NCI-H2081 (cell line): ENCODE measurements at regions not wholly inside any gene's neighbourhood (a gene's known extent, or its start where the extent isn't known, plus 50 kb on each side); places are given as distances from the start of the nearest gene placed in this dataset.
"Not testable (repeated sequence)": the region's sequence is repeated elsewhere in the genome, so short reads cannot be mapped to it uniquely, and the experiment has no call there.

Source experiments
- DNase-seq, 2 experiments: peaks; one replicate each; lab custom pipeline; 2025; lab: John Stamatoyannopoulos, UW

GRCh38 chr2:61774351-61774750, 79.5 kb downstream of the FAM161A start:
- DNase-seq = no peak

- DNase-seq = no peak
These were observed 81.7 kb downstream of the FAM161A start for GRCh38 chr2:61771904-61772845.

- no peak for DNase-seq
These were observed 83.1 kb downstream of the FAM161A start for GRCh38 chr2:61770746-61771145.

GRCh38 chr2:61770298-61770697, 83.6 kb downstream of the FAM161A start:
- no peak for DNase-seq

GRCh38 chr2:61769093-61769675, 84.7 kb downstream of the FAM161A start:
- DNase-seq = no peak

GRCh38 chr2:61764035-61764800, 89.6 kb downstream of the FAM161A start:
- DNase-seq = peak; percentile 98 to 99

GRCh38 chr2:61763605-61764034, 90.2 kb downstream of the FAM161A start:
- peak; percentile 80 to 90 for DNase-seq

- DNase-seq = no peak
These were observed 91.6 kb downstream of the FAM161A start for GRCh38 chr2:61762292-61762691.

GRCh38 chr2:61759718-61760117, 94.1 kb downstream of the FAM161A start:
- no peak for DNase-seq

- no peak for DNase-seq
These were observed 94.9 kb downstream of the FAM161A start for GRCh38 chr2:61759005-61759404.

- DNase-seq = no peak
These were observed 95.7 kb downstream of the FAM161A start for GRCh38 chr2:61758159-61758558.

GRCh38 chr2:61753512-61753911, 100.3 kb downstream of the FAM161A start:
- DNase-seq = no peak

GRCh38 chr2:61750624-61751023, 103.2 kb downstream of the FAM161A start:
- DNase-seq = no peak

GRCh38 chr2:61742955-61743354, 110.9 kb downstream of the FAM161A start:
- DNase-seq = no peak

GRCh38 chr2:61737841-61738240, 116.0 kb downstream of the FAM161A start:
- DNase-seq = no peak

- no peak for DNase-seq
These were observed 116.9 kb downstream of the FAM161A start for GRCh38 chr2:61736953-61737352.

- no peak for DNase-seq
These were observed 120.3 kb downstream of the FAM161A start for GRCh38 chr2:61733563-61733962.

GRCh38 chr2:61732787-61733186, 121.1 kb downstream of the FAM161A start:
- no peak for DNase-seq

GRCh38 chr2:61727746-61728145, 126.1 kb downstream of the FAM161A start:
- DNase-seq = no peak

- DNase-seq = no peak
These were observed 127.2 kb downstream of the FAM161A start for GRCh38 chr2:61726456-61727209.

GRCh38 chr2:61723364-61723763, 130.5 kb downstream of the FAM161A start:
- DNase-seq = not testable (repeated sequence)

GRCh38 chr2:61722800-61723199, 131.1 kb downstream of the FAM161A start:
- no peak for DNase-seq
